ENCODE measurements at regions not wholly inside any gene's neighbourhood (a gene's known extent, or its start where the extent isn't known, plus 50 kb on each side); places are given as distances from the start of the nearest gene placed in this dataset.

- no peak for DNase-seq
Measured at GRCh38 chr13:50697746-50698539, 145.5 kb downstream of the DLEU7 start.

DNA sequence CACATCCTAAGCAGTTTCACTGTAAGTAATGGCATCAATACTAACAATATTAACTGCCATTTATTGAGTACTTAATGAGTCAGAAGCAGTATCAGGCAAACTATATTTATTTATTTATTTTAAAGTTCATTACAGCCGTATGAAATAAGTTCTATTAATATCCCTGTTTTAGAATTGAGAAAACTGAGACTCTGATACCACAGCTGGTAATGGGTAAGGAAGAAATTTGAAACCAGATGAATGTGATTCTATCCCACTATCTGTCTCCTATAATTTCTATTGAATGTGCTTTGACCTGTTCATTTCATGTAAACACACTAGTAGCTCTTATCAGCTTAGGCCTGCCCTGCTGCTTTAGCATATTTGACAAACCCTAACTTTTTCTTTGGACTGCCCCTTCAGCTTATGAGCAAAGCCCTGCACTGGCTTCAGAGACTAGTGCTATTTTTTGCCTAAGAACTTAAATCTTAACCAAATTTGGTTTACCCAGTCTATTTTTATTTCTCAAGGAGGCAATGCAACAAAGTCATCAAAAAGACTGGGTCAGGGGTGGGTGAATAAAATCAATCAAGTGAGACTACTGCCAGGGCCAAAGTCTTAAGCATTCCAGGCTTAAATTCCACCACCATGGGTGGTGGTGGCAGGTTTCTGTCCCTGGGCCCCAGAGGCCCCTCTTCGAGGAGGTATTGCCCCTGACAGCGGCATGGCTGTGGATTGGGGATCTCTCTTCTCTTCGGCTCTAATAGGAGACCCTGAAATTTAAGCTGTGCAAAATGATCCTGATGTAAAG is 143.4 kb downstream of the DLEU7 start:
- DNase-seq: no peak

GRCh38 chr13:50700664-50701305 is 142.7 kb downstream of the DLEU7 start:
- no peak for DNase-seq

DNA sequence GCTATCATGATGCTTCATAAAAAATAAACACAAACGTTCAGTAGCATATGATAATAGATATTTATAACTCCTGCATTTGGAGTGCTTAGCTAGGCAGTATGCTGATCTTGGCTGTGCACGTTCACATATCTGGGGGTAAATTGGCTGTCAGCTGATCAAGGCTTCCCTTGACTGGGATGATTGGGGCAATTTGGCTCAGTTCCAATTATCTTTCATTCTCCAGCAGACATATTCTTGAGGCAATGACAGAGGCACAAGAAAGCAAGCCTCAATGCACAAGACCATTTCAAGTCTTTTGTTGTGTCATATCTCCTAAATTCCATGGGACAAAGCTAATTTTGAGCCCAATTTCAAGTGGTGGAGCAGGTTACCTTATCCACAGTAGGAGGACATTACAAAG is 142.0 kb downstream of the DLEU7 start:
- DNase-seq: no peak

DNA sequence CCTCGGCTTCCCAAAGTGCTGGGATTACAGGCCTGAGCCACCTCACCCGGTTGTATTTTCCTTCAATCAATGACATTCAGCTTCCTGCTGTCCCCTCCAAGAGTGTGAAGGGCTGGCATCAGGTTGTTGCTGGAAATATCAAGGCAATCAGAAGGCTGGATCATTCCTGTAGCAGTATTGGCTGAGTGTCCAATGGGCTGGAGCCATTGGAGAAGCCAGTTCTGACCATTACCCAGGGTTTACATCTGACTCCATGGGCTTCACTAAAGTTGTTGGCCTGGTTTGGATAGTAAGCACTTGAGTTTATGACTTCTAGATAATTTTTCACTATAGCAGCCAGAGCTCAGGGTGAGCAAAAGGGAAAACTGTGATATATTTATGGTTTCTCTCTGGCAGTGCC is 137.0 kb downstream of the DLEU7 start:
- no peak for DNase-seq

DNA sequence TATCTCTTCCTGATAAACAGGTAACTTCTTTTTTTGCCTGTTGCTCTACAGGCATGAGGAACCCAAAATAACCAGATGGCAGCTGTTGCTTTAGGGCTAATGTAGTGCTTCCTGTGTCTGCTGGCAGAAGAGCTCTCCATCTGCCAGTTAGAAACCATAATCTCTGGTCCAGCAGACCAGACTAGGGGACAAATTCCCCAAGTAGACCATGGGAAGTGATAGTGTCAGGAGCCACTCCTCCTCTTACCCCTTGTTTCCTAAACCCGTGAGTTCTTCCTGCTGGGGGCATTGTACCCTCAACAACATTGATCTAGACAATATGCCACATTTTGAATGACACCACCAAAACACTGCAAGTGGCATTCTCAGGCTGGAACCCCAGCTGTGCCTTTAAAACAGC is 135.9 kb downstream of the DLEU7 start:
- no peak for DNase-seq

- DNase-seq: no peak
Measured at GRCh38 chr13:50708461-50708860, 135.0 kb downstream of the DLEU7 start.

- no peak for DNase-seq
Measured at GRCh38 chr13:50709058-50709457, 134.4 kb downstream of the DLEU7 start.

GRCh38 chr13:50711131-50711815 is 132.2 kb downstream of the DLEU7 start:
- no peak for DNase-seq

DNA sequence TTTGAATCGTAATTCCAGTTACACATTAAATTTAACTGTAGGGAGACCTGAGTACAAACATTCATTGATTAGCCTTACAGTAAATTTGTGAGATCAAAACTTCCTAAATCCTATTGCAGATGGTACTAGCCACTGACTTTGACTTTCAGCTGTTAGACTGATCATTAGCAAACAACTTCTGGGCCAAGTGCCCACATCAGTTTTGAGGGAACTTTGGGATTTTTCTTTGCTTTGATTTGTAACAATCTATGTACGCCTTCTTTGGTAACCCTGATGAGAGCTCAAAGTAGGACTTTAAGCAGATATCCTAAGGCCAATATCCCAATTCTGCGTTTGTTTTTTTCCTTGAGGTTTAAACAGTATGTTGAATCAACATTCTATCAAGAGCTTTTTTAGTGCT is 131.5 kb downstream of the DLEU7 start:
- DNase-seq: no peak

DNA sequence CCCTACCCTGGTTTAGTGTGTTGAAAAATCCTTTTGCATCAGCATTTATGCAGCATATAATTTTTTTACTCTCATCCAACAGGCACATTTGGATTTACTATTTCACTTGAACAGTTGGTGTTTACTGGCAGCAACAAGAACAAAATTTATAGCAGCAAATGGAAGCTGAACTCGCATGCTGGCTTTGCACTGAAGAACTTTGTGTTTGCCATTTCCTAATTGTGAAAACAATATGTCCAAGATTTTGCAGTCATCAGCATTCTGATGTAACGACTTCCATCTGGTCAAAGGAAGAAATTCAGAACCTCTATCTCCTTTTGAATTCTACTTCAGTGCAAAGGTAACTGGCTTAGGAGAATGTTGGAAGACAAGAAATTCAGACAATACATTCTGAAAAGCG is 131.0 kb downstream of the DLEU7 start:
- DNase-seq: no peak

DNA sequence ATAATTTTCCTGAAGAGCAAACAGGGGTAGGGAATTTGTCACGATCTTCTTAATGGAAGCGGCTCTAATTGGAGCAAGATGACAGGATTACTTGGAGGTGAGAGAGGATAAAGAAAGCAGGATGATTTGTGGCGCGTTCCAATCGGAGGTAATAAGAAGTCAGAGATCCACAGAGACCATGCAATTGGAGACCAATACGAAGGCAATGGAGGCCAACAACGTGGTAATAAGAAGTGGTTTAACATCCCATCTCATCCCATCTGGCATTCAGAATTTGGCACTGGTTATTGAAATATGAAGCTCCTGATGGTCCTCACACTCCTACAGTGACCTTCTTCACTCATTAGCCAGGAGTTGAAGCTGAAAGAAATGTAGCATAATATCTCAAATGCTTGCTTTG is 130.6 kb downstream of the DLEU7 start:
- no peak for DNase-seq

DNA sequence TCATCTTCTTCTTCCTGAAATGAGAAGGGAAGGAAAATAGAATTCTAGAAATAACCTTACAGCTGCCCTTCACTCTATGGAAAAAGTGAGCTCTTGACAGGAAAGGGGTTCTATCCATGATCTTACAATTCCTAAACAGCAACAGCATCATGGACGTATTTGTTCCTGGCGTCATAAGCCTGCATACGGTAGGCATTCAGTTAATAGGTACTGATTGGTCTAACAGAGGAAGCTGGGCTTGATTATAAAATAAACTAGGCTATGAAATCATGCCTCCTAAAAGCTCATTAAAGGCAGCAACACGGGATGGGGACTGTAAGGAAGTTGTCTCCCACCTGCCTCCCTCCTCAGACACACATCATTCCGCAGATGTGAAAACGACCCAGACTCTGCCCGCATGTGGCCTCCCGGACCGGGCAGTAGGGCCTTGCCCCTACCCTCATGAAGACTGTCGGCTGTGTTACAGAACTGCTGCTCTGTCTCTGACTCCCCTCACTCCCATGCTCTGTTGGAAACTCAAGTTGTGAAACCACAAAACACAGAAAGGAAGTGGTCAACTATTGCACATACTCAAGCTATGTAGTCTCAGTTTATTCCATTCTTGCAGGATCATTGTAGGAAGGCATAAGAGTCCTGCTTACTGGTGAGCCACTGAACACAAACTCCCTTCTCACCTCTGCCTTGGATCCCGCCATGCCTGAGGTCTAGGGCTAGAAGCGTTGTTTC is 129.8 kb downstream of the DLEU7 start:
- DNase-seq: peak; percentile 34 to 45

- DNase-seq: no peak
Measured at GRCh38 chr13:50714891-50715290, 128.6 kb downstream of the DLEU7 start.

DNA sequence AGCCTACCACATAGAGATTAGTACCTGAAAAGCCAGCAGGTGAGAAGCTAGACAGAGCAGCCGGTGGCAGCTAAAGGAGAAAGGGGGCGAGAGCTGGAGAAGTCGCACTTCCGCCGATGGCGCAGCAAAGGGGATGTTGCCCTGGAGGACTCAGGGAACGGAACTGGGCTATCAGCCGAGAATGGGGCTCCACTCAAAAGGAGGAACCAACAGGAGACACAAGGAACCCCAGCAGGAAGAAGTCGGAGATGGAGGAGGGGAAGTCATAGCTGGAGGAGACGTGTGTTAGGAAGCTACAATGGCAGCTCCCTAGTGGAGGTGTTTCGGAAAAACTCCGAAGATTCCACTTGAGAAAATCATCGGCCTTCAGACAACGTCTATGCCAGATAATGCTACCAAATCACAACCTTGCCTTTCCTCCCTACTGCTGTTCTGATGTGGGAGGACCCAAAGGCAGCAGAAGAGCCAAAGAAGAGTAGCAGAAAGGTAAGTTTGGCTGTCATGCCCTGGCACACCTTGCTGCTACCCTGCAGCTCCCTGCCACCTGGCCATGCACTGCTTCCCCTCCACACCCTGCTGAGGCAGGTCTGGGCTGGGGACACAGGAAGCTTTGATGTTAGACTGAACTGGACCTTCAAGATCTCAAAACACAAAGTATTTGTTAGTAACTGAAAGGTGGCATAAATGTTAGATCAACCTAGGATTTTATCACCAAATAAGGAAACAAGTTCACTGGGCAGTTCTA is 127.9 kb downstream of the DLEU7 start:
- DNase-seq: peak; percentile 15 to 57

DNA sequence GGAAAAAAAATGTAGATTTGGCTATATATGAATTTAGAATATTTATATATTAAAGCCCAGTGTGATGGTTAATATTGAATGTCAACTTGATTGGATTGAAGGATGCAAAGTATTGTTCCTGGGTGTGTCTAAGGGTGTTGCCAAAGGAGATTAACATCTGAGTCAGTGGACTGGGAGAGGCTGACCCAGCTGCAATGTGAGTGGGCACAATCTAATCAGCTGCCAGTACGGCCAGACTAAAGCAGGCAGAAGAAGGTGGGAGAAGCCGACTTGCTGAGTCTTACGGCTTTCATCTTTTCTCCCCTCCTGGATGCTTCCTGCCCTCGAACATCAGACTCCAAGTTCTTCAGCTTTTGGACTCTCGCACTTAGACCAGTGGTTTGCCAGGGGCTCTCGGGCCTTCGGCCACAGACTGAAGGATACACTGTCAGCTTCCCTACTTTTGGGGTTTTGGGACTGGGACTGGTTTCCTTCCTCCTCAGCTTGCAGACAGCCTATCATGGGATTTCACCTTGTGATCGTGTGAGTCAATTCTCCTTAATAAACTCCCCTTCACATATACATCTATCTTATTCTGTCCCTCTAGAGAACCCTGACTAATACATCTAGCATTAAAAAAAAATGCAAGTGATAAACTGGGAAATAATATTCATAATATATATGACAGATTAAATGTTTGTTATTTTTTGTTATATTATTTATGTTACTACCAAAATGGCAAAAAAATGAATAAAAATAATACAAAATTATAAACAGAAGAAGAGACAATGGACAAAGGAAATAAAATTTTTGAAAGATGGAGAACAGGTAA is 122.4 kb downstream of the DLEU7 start:
- DNase-seq: no peak

- DNase-seq: no peak
Measured at GRCh38 chr13:50721672-50721992, 121.9 kb downstream of the DLEU7 start.

GRCh38 chr13:50722440-50723125 is 120.9 kb downstream of the DLEU7 start:
- DNase-seq: no peak

DNA sequence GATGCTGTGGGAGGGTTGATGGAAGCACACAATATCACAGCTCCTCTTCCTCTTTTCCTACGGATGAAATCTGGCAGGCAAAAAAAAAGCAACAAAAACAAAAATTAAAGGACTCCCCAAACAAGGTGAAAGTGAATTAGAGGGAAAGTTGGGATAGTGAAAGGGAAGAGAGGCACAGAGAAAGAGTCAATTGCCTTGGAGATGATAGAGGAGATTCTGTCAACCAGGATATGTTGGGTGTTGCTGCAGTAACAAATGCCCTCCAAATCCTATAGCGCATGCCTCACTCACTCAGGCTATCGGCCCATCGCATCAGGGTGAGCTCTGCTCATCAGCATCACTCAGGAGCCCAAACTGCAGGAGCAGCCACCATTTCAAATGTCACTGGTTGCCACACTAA is 119.1 kb downstream of the DLEU7 start:
- no peak for DNase-seq

DNA sequence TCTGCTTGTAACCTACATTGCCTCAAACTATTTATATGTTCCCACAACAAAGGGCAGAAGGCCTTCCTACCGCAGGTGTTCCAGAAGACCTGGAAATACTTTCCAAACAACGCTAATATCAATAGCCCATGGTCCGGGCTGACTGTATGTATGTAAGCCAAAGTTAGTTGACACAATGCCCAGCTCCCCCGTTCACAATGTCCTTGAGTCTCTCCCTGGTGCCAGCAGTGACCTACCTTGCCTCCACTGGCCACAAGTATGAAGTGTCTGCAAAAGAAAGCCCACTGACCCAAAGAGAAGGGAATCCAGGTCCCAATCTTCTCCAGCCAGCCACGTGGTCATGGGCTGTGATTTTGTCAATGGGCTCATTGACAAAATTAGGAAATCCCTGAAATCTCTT is 118.6 kb downstream of the DLEU7 start:
- DNase-seq: no peak
